HT1080 (cell line): ENCODE measurements at regions not wholly inside any gene's neighbourhood (a gene's known extent, or its start where the extent isn't known, plus 50 kb on each side); places are given as distances from the start of the nearest gene placed in this dataset.

Experiments used
- DNase-seq: peaks from one replicate; pipeline ENCODE4 v3.0.0-alpha.2; 2015; ENCODE audit warnings: low read depth

GRCh38 chr15:94015324-94015723, 216.0 kb upstream of the MCTP2 start:
- DNase-seq = no peak

GRCh38 chr15:94008104-94009074, 223.0 kb upstream of the MCTP2 start:
- DNase-seq = no peak

- no peak for DNase-seq
Measured at GRCh38 chr15:94004697-94005096, 226.7 kb upstream of the MCTP2 start.

GRCh38 chr15:94002041-94002440, 229.3 kb upstream of the MCTP2 start:
- no peak for DNase-seq

- no peak for DNase-seq
Measured at GRCh38 chr15:94001255-94001801, 230.0 kb upstream of the MCTP2 start.

GRCh38 chr15:94000606-94001005, 230.8 kb upstream of the MCTP2 start:
- DNase-seq = no peak

DNA sequence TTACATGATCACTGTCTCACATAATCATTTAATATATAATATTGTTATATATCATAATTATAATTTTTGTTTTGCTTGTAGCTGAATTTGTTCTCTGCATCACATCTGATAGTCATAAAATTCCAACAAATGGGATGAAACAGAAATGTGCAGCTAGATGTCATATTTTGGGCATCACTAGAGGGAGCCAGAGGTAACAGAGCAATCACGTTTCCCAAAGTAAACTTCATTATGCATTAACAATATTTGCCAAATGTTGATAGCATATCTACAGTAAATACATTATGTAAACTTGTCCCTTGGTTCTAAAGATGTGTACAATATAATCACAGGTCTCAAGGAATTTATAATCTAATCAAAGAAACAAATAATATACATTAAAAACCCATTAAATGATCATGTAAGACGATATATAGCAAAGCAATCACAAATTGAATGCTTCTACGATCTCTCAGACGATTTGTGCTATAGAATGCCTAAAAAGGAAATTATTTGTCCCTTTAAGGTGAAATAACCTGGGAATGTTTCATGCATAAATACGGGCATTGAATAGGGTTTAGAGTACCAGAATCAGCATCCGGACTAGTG, 234.2 kb upstream of the MCTP2 start:
- DNase-seq = no peak

GRCh38 chr15:93989440-93989998, 241.8 kb upstream of the MCTP2 start:
- no peak for DNase-seq

DNA sequence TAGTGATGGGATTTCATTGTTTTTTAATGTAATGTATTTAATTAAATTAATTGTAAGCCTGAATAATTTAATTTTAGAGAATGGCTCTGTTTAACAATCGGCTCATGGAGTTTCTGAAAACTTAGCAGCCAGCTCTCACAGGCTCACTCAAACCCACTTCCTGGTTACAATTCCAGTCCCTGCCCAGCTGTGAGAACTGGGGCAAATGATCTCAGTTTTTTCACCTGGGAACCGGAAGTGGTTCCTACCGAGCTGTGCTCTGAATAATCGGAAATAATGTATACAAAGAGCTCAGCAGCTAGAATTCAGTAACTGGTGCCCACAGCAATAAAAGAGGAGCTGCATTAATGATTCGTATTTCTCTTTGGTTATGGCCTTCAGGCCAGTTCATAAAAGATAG, 244.3 kb upstream of the MCTP2 start:
- peak; percentile 46 for DNase-seq

GRCh38 chr15:93986400-93986984, 244.9 kb upstream of the MCTP2 start:
- DNase-seq = no peak

DNA sequence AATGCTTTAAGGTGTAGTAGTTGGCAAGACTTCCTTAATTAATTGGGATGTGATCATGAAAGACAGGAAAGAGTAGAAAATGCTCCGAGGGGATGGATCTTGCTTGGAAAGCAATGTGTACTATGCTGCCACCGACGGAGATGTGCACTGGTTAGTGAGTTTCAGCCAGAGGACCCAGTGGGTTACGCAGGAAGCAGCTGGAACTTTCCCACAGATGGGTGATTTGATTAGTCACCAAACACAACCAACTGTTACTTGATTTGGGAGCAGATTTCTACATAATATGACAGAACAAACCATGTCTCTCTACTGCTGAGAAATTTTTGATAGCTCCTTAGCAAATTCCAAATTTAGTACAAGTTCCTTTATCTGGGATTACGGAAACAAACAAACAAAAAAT, 245.4 kb upstream of the MCTP2 start:
- peak; percentile 5 for DNase-seq

- no peak for DNase-seq
Measured at GRCh38 chr15:93985176-93985575, 246.2 kb upstream of the MCTP2 start.

GRCh38 chr15:93983526-93983925, 247.8 kb upstream of the MCTP2 start:
- DNase-seq = no peak

DNA sequence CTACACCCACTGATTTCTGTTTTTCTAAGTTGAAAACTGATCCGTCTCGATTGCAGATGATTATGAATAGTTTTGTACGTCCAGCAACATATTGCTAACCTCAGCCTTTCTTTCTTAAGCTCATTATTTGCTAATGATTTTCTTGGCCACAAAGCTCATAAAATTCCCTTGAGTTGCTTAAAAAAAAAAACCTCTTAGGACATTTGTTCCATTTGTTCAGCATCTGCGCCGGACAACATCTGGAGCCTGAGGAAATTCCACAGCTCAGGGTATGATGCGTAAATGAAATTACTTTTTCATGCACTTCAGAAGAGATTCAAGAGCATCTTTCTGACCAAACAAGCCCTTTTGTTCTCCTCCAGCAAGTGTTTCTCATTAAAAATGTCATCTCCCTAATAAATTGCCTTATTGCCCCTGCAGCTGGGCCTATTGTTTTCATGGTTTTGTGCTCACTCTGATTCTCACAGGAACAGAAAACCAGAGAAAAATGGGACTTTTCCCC, 249.1 kb upstream of the MCTP2 start:
- DNase-seq = no peak

DNA sequence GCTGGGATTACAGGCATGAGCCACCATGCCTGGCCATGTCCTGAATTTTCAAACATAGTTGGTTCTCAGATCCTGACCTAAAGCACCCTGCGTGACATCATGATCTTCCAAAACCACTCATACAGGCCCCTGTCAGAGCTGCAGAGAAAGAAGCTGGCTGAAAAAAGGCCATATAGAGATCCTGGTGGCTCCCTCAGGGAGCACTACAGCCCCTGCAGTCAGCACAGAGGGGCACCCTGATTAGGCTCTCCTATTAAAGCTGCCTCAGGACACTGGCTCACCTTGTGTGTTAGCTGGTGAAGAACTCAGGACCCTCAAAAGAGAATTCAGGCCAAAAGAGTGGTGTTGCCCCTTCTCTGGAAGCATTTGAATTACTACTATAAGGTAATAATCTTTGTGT, 249.7 kb upstream of the MCTP2 start:
- no peak for DNase-seq

- no peak for DNase-seq
Measured at GRCh38 chr15:93980261-93980911, 251.0 kb upstream of the MCTP2 start.

DNA sequence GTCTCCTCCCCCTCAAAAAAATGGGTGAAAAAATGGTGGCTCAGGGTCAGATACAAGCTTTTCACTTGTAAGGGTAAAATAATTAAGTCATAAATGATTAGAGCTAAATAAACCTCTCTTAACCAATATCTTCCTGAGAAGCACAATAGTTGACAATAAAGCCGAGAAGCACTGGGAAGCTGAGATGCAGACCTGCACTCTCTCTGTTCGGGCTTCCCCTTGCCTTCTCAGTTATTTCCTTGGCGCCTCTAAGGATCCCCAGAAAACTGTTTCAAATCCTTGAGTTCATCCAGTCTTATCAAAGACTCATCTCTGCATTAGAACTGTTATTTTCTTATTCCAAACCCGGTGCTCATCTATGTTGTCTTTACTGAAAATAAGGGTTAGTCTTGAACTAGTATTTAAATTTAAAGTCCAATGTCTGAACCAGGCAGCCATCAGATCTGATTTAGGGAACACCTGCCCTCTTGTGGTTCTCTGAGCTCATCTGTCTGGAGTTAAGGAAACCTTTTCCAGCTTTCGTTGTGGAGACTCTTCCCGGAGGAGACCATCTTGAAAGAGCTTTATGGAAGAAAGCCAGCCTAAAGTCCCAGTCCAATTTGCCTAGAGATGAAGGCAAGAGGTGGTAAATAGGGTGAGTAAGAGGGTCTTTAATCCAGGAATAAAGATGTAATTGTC, 256.4 kb upstream of the MCTP2 start:
- DNase-seq = peak; percentile 24

GRCh38 chr15:93973287-93973686, 258.1 kb upstream of the MCTP2 start:
- DNase-seq = no peak

DNA sequence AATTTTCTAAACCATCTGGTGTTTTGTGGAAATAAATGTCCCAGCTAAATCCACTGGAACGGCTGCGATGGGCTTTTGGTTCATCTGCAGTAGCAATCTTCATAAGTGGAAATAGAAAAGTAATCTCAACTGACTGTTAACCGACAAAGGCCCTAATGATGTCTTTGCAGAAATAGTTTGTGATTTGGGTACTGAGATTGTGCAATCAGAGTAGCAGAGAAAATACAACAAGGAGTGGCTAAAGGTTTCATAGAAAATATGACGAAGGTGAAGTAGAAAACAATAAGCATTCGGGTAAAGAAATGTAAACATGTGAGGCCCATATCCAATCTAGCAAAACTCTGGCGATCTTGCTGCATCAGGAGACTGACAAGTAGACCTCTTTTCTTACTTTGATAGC, 262.6 kb upstream of the MCTP2 start:
- DNase-seq = no peak

DNA sequence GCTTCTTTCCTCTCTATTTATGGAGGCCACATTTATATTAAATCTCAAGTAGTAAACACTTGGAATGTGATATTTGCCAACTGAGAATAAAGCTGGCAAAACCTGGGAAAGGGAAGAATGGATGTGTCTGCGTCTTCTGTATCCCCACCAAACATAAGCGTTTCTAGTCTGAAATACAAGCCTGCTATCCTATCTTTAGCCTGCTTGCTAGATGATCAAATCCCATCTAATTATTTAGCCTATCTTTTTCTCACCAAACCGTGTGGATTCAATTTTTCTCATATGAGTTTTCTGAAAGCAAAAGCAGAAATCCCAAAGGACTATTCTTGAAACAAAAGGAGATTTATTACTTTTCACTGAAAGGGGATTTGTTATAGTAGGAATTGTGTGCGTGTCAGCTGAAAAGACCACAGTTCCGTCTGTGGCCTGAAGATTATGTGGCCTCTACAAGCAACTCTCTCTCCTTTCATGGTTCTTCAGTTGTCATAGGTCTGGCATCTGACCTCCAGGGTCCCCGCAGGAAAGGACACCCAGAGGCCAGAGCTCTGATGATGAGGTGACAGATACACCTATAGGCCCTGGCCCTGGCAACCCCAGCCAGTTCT, 266.0 kb upstream of the MCTP2 start:
- no peak for DNase-seq
